Transverse colon (tissue), 4 donors: ENCODE measurements at regions not wholly inside any gene's neighbourhood (a gene's known extent, or its start where the extent isn't known, plus 50 kb on each side); places are given as distances from the start of the nearest gene placed in this dataset.

ENCODE experiments used
- CTCF ChIP-seq, 5 experiments: fragments of 200-600 bp in 3 of 5; fragments of 450-650 bp in 2 of 5; sonication (generic) in 3 of 5; IDR thresholded peaks; 1 replicate in 2 of 5; 2 replicates in 3 of 5; pipeline ENCODE4 v1.5.1; 2016 to 2017; ENCODE audit warnings: antibody characterized with exemption in 5 of 5, inconsistent platforms in 3 of 5, mild to moderate bottlenecking in 2 of 5, moderate library complexity in 1 of 5
- POLR2A ChIP-seq: fragments of 450-650 bp; IDR thresholded peaks from one replicate; pipeline ENCODE4 v1.6.1; 2016; ENCODE audit warnings: antibody characterized with exemption, mild to moderate bottlenecking, moderate library complexity
- POLR2AphosphoS5 ChIP-seq, 3 donors: sonication (generic); formaldehyde crosslinking; IDR thresholded peaks; one replicate each; pipeline ENCODE4 v1.6.1; 2016; ENCODE audit warnings: antibody characterized with exemption in 3 of 3

- TF ChIP-seq POLR2A (no peak), CTCF (IDR thresholded peaks at IDR 0.05) (no peak), POLR2AphosphoS5 (IDR thresholded peaks at IDR 0.05) (no peak)
These were observed 416.6 kb downstream of the AEBP2 start for GRCh38 chr12:19855851-19856250.
